ENCODE measurements at regions not wholly inside any gene's neighbourhood (a gene's known extent, or its start where the extent isn't known, plus 50 kb on each side); places are given as distances from the start of the nearest gene placed in this dataset.

DNA sequence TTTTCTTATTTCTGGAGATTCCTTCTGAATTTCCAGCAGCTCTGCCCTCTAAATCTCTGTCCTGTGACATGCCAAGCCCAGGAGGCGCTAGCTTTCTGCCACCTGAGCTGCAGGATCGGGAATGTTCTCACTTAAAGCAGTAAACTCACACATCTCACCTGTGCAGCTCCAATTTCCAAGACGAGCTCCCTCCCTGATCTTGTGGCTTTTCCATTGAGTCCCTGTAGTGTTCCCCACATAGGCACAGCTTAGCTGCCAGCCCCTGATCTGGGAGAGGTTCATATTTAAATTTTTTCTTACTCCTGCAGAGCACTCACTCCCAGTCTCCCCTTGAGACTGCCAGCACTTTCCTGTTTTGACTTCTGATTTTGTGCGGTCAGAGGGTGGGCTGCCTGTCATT lies 479.3 kb downstream of the GLRX3 start (continued):
- TF ChIP-seq, protein P1, sequence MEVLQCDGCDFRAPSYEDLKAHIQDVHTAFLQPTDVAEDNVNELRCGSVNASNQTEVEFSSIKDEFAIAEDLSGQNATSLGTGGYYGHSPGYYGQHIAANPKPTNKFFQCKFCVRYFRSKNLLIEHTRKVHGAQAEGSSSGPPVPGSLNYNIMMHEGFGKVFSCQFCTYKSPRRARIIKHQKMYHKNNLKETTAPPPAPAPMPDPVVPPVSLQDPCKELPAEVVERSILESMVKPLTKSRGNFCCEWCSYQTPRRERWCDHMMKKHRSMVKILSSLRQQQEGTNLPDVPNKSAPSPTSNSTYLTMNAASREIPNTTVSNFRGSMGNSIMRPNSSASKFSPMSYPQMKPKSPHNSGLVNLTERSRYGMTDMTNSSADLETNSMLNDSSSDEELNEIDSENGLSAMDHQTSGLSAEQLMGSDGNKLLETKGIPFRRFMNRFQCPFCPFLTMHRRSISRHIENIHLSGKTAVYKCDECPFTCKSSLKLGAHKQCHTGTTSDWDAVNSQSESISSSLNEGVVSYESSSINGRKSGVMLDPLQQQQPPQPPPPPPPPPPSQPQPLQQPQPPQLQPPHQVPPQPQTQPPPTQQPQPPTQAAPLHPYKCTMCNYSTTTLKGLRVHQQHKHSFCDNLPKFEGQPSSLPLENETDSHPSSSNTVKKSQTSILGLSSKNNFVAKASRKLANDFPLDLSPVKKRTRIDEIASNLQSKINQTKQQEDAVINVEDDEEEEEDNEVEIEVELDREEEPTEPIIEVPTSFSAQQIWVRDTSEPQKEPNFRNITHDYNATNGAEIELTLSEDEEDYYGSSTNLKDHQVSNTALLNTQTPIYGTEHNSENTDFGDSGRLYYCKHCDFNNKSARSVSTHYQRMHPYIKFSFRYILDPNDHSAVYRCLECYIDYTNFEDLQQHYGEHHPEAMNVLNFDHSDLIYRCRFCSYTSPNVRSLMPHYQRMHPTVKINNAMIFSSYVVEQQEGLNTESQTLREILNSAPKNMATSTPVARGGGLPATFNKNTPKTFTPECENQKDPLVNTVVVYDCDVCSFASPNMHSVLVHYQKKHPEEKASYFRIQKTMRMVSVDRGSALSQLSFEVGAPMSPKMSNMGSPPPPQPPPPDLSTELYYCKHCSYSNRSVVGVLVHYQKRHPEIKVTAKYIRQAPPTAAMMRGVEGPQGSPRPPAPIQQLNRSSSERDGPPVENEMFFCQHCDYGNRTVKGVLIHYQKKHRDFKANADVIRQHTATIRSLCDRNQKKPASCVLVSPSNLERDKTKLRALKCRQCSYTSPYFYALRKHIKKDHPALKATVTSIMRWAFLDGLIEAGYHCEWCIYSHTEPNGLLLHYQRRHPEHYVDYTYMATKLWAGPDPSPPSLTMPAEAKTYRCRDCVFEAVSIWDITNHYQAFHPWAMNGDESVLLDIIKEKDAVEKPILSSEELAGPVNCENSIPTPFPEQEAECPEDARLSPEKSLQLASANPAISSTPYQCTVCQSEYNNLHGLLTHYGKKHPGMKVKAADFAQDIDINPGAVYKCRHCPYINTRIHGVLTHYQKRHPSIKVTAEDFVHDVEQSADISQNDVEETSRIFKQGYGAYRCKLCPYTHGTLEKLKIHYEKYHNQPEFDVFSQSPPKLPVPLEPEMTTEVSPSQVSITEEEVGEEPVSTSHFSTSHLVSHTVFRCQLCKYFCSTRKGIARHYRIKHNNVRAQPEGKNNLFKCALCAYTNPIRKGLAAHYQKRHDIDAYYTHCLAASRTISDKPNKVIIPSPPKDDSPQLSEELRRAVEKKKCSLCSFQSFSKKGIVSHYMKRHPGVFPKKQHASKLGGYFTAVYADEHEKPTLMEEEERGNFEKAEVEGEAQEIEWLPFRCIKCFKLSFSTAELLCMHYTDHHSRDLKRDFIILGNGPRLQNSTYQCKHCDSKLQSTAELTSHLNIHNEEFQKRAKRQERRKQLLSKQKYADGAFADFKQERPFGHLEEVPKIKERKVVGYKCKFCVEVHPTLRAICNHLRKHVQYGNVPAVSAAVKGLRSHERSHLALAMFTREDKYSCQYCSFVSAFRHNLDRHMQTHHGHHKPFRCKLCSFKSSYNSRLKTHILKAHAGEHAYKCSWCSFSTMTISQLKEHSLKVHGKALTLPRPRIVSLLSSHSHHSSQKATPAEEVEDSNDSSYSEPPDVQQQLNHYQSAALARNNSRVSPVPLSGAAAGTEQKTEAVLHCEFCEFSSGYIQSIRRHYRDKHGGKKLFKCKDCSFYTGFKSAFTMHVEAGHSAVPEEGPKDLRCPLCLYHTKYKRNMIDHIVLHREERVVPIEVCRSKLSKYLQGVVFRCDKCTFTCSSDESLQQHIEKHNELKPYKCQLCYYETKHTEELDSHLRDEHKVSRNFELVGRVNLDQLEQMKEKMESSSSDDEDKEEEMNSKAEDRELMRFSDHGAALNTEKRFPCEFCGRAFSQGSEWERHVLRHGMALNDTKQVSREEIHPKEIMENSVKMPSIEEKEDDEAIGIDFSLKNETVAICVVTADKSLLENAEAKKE (CRISPR knock-in tag; IDR thresholded peaks at IDR 0.05) = no peak
- TF ChIP-seq REST (IDR thresholded peaks at IDR 0.05; ENCODE audit: unreplicated experiment) (no peak), NANOG (IDR thresholded peaks at IDR 0.05; ENCODE audit: borderline replicate concordance) (no peak), ZNF331 (CRISPR knock-in tag; IDR thresholded peaks at IDR 0.05; ENCODE audit: low read depth) (no peak), EZH2 (IDR thresholded peaks at IDR 0.05; ENCODE audit: low read depth, unreplicated experiment) (no peak), EZH2phosphoT487 (IDR thresholded peaks at IDR 0.05; ENCODE audit: unreplicated experiment) (no peak), POLR2AphosphoS5 (IDR thresholded peaks at IDR 0.05; ENCODE audit: low read depth) (no peak), STAT1 (IDR thresholded peaks at IDR 0.05; ENCODE audit: unreplicated experiment) (no peak)

Data from GM23338 (cell line).